Tibial artery (tissue), 4 donors: ENCODE measurements at regions not wholly inside any gene's neighbourhood (a gene's known extent, or its start where the extent isn't known, plus 50 kb on each side); places are given as distances from the start of the nearest gene placed in this dataset.

Experiments
- DNase-seq, 2 donors: peaks; one replicate each; pipeline ENCODE4 v3.0.0-alpha.2; 2019
- H3K27ac ChIP-seq, 2 donors: fragments of 200-600 bp; sonication (generic) in 1 of 2; 1 replicate in 1 of 2; 2 replicates in 1 of 2; pipeline ENCODE4 v1.5.1; 2018 to 2019; ENCODE audit warnings: mild to moderate bottlenecking in 1 of 2
- H3K27me3 ChIP-seq, 2 donors: fragments of 200-600 bp; sonication (generic) in 1 of 2; one replicate each; pipeline versions ENCODE4 v1.5.1 to v1.6.0; 2016 to 2019
- H3K36me3 ChIP-seq, 3 donors: fragments of 200-600 bp; sonication (generic) in 2 of 3; one replicate each; pipeline ENCODE4 v1.5.1; 2016 to 2019; ENCODE audit warnings: mild to moderate bottlenecking in 2 of 3
- H3K4me1 ChIP-seq, 4 donors: fragments of 200-600 bp; sonication (generic) in 2 of 4; 1 replicate in 3 of 4; 2 replicates in 1 of 4; pipeline ENCODE4 v1.5.1; 2016 to 2019
- H3K4me3 ChIP-seq, 2 donors: fragments of 200-600 bp; sonication (generic) in 1 of 2; 1 replicate in 1 of 2; 2 replicates in 1 of 2; pipeline ENCODE4 v1.5.1; 2018 to 2019; ENCODE audit warnings: mild to moderate bottlenecking in 2 of 2
- H3K9me3 ChIP-seq, 3 donors: fragments of 200-600 bp; sonication (generic) in 1 of 3; one replicate each; pipeline ENCODE4 v1.5.1; 2016 to 2019
- intact Hi-C: fragments of 100-400 bp; cut with DNase I; formaldehyde crosslinking; loops from one replicate; pipeline ENCODE4 v1.15.0; 2023; ENCODE audit warnings: low total_unique reads
- TF ChIP-seq, protein P1 (sequence below), 2 experiments: fragments of 200-600 bp in 1 of 2; fragments of 450-650 bp in 1 of 2; IDR thresholded peaks; one replicate each; pipeline ENCODE4 v1.5.1; 2017 to 2019; ENCODE audit warnings: antibody characterized with exemption in 2 of 2, mild to moderate bottlenecking in 1 of 2, moderate library complexity in 1 of 2

DNA sequence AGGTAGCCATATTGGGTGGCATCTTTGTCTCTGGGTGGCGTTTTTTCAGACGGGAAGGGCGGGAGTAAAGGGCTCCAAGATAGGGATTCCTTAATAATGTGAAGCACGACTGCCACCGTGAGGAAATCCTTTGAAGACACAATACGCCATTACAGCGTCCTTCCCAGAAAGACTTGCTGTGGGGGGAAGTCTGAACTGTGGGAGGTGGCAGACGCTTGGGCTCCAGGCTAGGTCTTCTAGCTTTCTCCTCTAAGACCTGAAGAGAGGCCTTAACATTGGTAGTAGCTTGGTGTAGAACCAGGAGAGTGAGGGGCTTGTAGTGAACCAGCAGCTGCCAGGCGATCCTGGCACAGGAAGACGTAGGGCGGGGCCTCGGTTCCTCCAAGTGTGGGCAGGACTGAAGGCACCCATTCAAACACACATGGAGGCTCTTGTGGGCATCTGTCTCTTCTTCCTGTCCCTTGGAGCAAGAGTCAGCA, 197.3 kb downstream of the OR13H1 start:
- Histone ChIP-seq H3K27me3 (no peaks in the 10 kb centered on the region), H3K4me3 (no peak overlapping the region), H3K36me3 (no peaks in the 10 kb centered on the region), H3K4me1 (no peaks in the 10 kb centered on the region), H3K9me3 (no peaks in the 10 kb centered on the region), H3K27ac (no peak overlapping the region)
- TF ChIP-seq, protein P1, sequence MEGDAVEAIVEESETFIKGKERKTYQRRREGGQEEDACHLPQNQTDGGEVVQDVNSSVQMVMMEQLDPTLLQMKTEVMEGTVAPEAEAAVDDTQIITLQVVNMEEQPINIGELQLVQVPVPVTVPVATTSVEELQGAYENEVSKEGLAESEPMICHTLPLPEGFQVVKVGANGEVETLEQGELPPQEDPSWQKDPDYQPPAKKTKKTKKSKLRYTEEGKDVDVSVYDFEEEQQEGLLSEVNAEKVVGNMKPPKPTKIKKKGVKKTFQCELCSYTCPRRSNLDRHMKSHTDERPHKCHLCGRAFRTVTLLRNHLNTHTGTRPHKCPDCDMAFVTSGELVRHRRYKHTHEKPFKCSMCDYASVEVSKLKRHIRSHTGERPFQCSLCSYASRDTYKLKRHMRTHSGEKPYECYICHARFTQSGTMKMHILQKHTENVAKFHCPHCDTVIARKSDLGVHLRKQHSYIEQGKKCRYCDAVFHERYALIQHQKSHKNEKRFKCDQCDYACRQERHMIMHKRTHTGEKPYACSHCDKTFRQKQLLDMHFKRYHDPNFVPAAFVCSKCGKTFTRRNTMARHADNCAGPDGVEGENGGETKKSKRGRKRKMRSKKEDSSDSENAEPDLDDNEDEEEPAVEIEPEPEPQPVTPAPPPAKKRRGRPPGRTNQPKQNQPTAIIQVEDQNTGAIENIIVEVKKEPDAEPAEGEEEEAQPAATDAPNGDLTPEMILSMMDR (IDR thresholded peaks at IDR 0.05), result no peak
- intact Hi-C loops, result no loop called here
- no peak for DNase-seq

DNA sequence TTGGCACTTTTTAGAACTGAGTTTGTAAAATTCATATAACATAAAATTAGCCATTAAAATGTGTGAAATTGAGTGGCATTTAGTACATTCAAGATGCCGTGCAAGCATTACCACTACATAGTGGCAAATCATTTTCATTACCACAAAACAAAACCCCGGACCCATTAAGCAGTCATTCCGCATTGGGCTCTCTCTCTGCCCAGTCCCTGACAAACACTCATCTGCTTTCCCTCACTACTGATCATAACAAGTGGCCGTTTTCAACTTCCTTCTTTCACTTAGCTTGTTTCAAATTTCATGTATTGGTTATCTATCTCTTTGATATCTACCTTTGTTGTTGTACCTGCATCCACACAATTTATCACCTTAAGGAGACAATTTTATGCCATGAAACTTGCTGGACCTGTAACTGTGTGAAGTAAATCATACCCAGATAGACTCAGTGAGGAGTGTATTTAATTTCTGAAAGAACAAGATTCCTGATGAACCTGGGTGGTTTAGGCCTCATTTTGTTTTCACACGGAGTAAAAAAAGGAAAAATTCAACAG, 202.1 kb downstream of the OR13H1 start:
- H3K36me3 ChIP-seq, result no peaks in the 10 kb centered on the region
- no peak overlapping the region for H3K27ac ChIP-seq
- H3K9me3 ChIP-seq, result no peaks in the 10 kb centered on the region
- H3K27me3 ChIP-seq, result no peaks in the 10 kb centered on the region
- intact Hi-C loops, result no loop called here
- no peak for DNase-seq
- TF ChIP-seq, protein P1 (IDR thresholded peaks at IDR 0.05), result no peak
- H3K4me3 ChIP-seq, result no peak overlapping the region
- no peaks in the 10 kb centered on the region for H3K4me1 ChIP-seq

DNA sequence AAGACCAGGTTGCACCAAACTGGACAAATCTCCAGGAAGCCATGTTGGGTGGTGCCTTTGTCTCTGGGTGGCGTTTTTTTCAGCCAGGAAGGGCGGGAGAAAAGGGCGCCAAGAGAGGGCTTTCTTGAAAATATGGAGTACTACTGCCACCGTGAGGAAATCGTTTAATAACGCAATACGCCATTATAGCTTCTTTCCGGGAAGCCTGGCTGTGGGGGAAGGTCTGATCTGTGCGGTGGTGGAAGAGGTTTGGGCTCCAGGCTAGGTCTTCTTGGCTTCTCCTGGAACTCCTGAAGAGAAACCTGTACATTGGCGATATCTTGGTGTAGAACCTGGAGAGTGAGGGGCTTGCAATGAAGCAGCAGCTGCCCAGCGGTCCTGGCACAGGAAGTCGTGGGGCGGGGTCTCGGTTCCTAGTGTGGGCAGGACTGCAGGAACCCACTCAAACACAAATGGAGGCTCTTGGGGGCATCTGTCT, 202.7 kb downstream of the OR13H1 start:
- H3K9me3 ChIP-seq, result no peaks in the 10 kb centered on the region
- H3K36me3 ChIP-seq, result no peaks in the 10 kb centered on the region
- H3K27ac ChIP-seq, result no peak overlapping the region
- no peaks in the 10 kb centered on the region for H3K4me1 ChIP-seq
- intact Hi-C loops, result no loop called here
- DNase-seq, result no peak
- no peaks in the 10 kb centered on the region for H3K27me3 ChIP-seq
- H3K4me3 ChIP-seq, result no peak overlapping the region
- TF ChIP-seq, protein P1 (IDR thresholded peaks at IDR 0.05), result no peak

DNA sequence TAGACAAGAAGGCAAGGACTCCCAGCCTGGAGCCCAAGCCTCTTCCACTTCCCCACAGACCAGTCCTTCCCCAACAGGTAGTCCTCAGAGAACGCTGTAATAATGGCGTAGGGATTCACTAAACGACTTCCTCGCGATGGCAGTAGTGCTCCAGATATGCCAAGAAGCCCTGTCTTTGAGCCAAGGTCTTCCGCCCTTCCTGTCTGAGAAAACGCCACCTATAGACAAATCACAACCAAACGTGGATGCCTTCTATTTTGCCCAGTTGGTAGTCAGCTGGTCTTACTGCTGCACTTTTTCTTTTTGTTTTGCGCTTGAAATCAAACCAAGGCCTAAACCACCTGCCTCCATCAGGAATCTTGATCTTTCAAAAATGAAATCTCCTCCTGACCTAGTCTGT, 203.3 kb downstream of the OR13H1 start:
- Histone ChIP-seq H3K4me3 (no peak overlapping the region), H3K9me3 (no peaks in the 10 kb centered on the region), H3K27me3 (no peaks in the 10 kb centered on the region), H3K4me1 (no peaks in the 10 kb centered on the region), H3K27ac (no peak overlapping the region), H3K36me3 (no peaks in the 10 kb centered on the region)
- intact Hi-C loops, result no loop called here
- no peak for DNase-seq
- TF ChIP-seq, protein P1 (IDR thresholded peaks at IDR 0.05), result no peak

DNA sequence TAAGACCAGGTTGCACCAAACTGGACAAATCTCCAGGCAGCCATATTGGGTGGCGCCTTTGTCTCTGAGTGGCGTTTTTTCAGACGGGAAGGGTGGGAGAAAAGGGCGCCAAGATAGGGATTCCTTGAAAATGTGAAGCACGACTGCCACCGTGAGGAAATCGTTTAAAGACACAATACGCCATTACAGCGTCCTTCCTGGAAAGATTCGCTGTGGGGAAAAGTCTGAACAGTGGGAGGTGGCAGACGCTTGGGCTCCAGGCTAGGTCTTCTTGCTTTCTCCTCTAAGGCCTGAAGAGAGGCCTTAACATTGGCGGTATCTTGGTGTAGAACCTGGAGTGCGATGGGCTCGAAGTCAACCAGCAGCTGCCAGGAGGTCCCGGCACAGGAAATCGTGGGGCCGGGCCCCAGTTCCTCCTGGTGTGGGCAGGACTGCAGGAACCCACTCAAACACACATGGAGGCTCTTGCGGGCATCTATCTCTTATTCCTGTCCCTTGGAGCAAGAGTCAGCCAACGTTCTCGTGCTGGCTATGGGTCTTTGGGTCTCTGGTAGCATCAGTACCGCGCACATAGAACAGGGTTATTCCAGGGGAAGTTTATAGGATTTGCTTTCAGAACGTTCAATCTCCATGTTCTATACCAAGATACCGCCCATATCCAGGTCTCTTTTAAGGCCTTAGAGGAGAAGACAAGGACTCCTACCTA, 208.8 kb downstream of the OR13H1 start:
- no peak for DNase-seq
- Histone ChIP-seq H3K36me3 (no peaks in the 10 kb centered on the region), H3K27me3 (no peaks in the 10 kb centered on the region), H3K9me3 (no peaks in the 10 kb centered on the region), H3K4me3 (no peak overlapping the region), H3K27ac (no peak overlapping the region), H3K4me1 (no peaks in the 10 kb centered on the region)
- intact Hi-C loops, result no loop called here
- TF ChIP-seq, protein P1 (IDR thresholded peaks at IDR 0.05), result no peak
